GM19238 (cell line): ENCODE measurements at regions not wholly inside any gene's neighbourhood (a gene's known extent, or its start where the extent isn't known, plus 50 kb on each side); places are given as distances from the start of the nearest gene placed in this dataset.
"Not testable (repeated sequence)": the region's sequence is repeated elsewhere in the genome, so short reads cannot be mapped to it uniquely, and the experiment has no call there.

Experiments used
- DNase-seq: peaks from one replicate; pipeline ENCODE4 v3.0.0; 2011; ENCODE audit warnings: low spot score; ENCODE audit not compliant: insufficient read length

DNA sequence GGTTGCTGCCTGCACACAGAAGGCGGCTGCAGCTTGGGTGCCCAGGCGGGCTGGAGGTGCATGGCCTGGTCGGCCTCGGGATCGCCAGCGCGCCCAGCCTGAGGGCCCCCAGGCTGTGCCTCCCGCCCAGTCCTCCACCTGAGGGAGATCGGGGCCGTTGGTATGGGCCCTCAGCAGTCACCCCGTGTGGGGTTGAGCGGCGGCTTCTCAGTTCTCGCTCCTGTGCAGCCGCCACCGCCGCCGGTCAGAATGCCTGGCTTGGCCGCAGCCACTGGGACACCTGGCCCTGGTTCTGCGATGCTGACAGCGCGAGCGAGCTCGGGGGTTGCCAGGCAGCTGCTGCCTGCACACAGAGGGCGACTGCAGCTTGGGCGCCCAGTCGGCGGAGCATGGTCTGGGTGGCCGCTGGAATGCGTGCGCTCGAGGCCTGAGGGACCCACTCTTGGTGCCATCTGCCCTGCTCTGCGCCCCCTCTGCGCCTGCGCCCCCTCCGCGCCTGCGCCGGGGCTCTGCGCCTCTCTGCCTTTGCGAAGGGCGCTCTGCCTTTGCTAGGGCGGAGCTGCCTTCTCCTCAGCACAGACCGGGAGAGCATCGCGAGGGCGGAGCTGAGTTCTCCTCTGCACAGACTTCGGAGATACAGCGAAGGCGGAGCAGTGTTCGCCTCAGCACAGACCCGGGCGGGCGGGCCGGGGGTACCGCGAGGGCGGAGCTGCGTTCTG is 84.6 kb upstream of the ZNG1F start:
- peak; percentile 19 for DNase-seq

DNA sequence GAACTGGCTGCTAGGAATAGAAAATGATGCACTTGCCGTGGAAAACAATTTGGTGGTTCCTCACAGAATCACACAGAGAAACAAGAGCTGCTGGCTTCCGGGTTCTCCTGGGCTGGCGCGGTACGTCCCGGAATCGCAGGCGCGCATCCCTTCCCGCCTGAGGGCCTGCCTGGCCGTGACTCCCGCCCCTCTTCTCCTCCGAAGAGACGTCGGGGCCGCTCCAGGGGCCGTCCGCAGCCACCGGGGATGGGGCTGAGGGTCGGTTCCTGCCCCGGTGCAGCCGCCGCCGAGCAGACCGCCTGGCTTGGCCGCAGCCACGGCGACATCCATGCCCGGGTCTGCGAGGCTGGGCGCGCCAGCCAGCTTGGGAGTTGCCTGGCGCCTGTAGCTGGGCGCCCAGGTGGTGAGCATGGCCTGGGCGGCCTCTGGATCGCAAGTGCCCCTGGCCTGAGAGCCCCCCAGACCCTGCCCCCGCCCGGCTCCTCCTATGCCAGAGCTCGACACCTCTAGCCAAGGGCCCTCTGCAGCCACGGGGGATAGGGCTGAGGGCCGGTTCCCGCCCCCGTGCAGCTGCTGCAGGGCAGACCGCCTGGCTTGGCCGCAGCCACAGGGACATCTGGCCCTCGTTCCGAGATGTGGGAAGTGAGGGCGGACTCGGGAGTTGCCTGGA is 83.9 kb upstream of the ZNG1F start:
- DNase-seq = not testable (repeated sequence)

DNA sequence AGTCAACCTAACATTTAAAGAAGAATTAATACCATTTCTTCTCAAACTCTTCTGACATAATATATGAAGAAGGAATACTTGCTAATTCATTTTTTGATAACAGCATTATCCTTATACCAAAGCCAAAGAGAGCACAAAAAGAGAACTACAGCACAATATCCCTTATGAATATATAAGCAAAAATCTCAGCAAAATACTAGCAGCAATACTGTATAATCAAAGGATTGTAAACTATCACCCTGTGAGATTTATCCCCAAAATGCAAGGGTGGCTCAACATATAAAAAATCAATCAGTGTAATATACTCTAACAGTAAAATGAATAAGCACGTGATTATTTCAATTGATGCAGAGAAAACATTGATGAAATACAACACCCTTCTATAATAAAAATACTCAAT is 81.9 kb upstream of the ZNG1F start:
- DNase-seq = not testable (repeated sequence)

DNA sequence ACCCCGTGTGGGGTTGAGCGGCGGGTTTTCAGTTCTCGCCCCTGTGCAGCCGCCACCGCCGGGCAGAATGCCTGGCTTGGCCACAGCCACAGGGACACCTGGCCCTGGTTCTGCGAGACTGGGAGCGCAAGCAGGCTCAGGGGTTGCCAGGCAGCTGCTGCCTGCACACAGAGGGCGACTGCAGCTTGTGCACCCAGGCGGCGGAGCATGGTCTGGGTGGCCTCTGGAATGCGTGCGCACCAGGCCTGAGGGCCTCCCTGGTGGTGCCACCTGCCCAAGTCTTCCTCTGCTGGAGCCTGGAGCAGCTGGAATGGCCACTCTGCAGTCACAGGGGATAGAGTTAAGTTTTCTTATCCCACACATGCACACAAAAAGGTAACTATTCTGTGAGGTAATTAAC is 80.4 kb upstream of the ZNG1F start:
- DNase-seq = not testable (repeated sequence)

DNA sequence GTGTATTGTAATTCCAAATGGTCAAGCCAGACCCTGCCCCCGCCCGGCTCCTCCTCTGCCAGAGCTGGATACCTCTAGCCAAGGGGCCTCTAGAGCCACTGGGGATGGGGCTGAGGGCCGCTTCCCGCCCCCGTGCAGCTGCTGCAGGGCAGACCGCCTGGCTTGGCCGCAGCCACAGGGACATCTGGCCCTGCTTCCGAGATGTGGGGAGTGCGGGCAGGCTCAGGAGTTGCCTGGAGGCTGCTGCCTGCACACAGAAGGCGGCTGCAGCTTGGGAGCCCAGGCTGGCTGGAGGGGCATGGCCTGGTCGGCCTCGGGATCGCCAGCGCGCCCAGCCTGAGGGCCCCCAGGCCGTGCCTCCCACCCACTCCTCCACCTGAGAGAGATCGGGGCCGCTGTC is 79.9 kb upstream of the ZNG1F start:
- DNase-seq = not testable (repeated sequence)

DNA sequence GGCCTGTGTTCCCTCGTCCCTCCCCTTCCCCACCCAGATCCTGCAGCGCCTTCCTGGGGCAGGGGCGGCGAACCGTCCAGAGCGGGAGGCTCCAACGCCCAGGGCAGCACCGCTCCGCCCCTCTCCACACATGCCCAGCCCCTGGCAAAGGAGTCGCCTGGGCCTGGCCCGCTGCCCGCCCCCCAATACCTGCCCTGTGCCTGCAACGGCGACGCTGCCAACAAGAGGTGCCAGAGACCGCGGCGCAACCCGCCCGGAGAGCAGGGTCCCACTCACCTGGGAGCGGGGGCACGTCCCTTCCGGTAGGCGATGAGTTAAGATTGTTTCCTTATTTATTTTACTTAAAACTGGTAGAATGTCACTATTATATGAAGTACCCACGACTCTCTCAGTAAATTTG is 77.5 kb upstream of the ZNG1F start:
- DNase-seq = not testable (repeated sequence)

DNA sequence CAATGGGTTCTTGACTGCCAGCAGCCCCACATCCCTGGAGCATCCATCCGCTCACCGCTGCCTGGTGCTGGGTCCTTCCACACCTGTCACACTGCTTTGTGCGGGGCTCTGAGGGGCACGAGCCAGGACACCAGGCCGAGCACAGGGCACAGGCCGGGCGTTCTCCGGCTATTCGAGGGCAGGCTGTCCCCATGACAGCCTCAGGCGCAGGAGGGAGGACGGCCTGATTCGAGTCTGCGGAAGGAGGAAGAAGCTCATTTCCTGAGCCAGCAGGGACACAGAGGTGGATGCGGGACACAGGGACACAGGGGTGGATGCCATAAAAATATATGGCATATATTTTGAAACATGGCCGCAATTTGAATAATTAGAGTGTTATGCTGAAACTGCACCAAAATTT is 76.9 kb upstream of the ZNG1F start:
- not testable (repeated sequence) for DNase-seq

DNA sequence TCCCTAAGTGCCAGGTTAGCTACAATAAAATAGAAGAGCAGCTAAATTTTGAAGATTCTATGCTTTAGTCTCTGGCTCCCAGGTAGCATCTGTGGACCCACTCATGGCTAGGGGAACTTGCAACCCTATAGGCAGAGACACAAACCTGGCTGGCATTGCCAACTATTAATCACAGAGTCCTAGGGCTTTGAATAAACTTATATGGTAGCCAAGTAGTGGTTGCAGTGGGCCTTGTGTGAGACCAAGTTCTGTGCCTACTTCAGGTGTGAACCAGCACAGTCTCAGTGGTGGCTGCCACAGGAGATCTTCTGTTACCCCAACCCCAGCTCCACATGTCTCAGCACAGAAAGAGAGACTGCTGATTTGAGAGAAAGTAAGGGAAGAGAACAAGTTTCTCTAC is 62.9 kb upstream of the ZNG1F start:
- not testable (repeated sequence) for DNase-seq

DNA sequence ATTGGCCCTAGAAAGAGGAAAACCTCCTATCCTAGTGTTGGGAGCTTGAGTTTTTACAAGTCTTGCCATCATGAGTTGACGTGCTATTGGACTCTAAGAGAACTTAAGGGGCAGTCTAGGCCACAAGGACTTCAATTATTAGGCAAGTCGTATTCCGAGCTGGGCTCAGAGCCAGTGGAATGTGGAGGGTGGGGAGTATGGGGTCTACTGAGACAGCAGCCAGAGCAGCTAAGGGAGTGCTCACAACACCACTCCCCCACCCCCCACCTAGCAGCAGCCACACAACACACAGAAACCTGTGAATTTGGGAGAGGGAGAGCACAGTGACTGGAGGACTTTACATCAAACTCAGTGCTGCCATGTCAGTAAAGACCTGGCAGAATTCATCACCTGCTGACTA is 62.0 kb upstream of the ZNG1F start:
- not testable (repeated sequence) for DNase-seq

DNA sequence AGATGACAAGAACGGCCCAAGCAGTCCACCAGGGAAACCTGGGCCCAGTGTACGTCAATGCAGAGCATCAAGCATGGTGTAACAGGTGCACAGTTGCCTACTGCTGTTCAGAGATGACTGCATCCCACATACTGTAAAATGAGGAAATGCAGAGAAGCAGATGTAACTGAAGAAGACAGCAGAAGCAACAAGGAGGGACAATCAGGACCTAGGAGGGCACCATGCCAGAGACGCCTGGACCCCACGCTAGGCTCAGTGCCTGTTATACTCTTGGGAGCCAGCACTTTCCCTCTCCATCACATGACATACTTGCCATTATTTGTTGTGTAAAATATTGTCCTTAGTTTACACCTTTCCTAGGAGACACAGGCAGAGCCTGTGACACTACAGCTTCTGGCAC is 57.6 kb upstream of the ZNG1F start:
- DNase-seq = not testable (repeated sequence)
